COR-L47 (cell line): ENCODE measurements at regions not wholly inside any gene's neighbourhood (a gene's known extent, or its start where the extent isn't known, plus 50 kb on each side); places are given as distances from the start of the nearest gene placed in this dataset.

Experiments
- DNase-seq: peaks from one replicate; lab custom pipeline; 2025; lab: John Stamatoyannopoulos, UW

- DNase-seq, result no peak
Observed at GRCh38 chr4:27267970-27268355, 407.3 kb downstream of the STIM2 start.

- DNase-seq, result peak; percentile 94
Observed at GRCh38 chr4:27270435-27270834, 409.8 kb downstream of the STIM2 start.

GRCh38 chr4:27271555-27271954 is 410.9 kb downstream of the STIM2 start:
- no peak for DNase-seq

GRCh38 chr4:27272217-27272616 is 411.6 kb downstream of the STIM2 start:
- peak; percentile 29 for DNase-seq

GRCh38 chr4:27276307-27277073 is 415.8 kb downstream of the STIM2 start:
- DNase-seq, result peak; percentile 20

GRCh38 chr4:27278615-27279375 is 418.2 kb downstream of the STIM2 start:
- DNase-seq, result peak; percentile 65

GRCh38 chr4:27288496-27288895 is 427.9 kb downstream of the STIM2 start:
- DNase-seq, result no peak

GRCh38 chr4:27289704-27290103 is 429.1 kb downstream of the STIM2 start:
- no peak for DNase-seq

GRCh38 chr4:27293831-27294230 is 433.2 kb downstream of the STIM2 start:
- no peak for DNase-seq

- DNase-seq, result peak; percentile 6
Observed at GRCh38 chr4:27304751-27305150, 444.1 kb downstream of the STIM2 start.

GRCh38 chr4:27305246-27305645 is 444.6 kb downstream of the STIM2 start:
- DNase-seq, result no peak

GRCh38 chr4:27308379-27308778 is 447.7 kb downstream of the STIM2 start:
- DNase-seq, result no peak

- DNase-seq, result no peak
Observed at GRCh38 chr4:27315625-27316024, 455.0 kb downstream of the STIM2 start.

- DNase-seq, result no peak
Observed at GRCh38 chr4:27316176-27316575, 455.5 kb downstream of the STIM2 start.

GRCh38 chr4:27318740-27319139 is 458.1 kb downstream of the STIM2 start:
- no peak for DNase-seq

- DNase-seq, result no peak
Observed at GRCh38 chr4:27326991-27327390, 466.4 kb downstream of the STIM2 start.

GRCh38 chr4:27327421-27328181 is 467.0 kb downstream of the STIM2 start:
- no peak for DNase-seq

GRCh38 chr4:27338530-27338929 is 477.9 kb downstream of the STIM2 start:
- no peak for DNase-seq

GRCh38 chr4:27343411-27343810 is 482.8 kb downstream of the STIM2 start:
- DNase-seq, result no peak

- DNase-seq, result no peak
Observed at GRCh38 chr4:27350161-27350560, 489.5 kb downstream of the STIM2 start.

GRCh38 chr4:27357283-27357682 is 496.6 kb downstream of the STIM2 start:
- peak; percentile 29 for DNase-seq

- no peak for DNase-seq
Observed at GRCh38 chr4:27358269-27358668, 497.6 kb downstream of the STIM2 start.

- DNase-seq, result no peak
Observed at GRCh38 chr4:27360131-27360530, 499.5 kb downstream of the STIM2 start.
